GM12875 (cell line): ENCODE measurements at regions not wholly inside any gene's neighbourhood (a gene's known extent, or its start where the extent isn't known, plus 50 kb on each side); places are given as distances from the start of the nearest gene placed in this dataset.

Source experiments
- H3K4me3 ChIP-seq: one replicate; pipeline ENCODE4 v1.5.1; 2011; ENCODE audit warnings: low read depth, low read length, control low read depth
- CTCF ChIP-seq: IDR thresholded peaks from 2 replicates; pipeline ENCODE4 v1.5.1; 2011; ENCODE audit warnings: low read depth, mild to moderate bottlenecking, control low read depth, inconsistent platforms, low read length, moderate library complexity, borderline replicate concordance; ENCODE audit not compliant: insufficient read depth

GRCh38 chr15:98282656-98283332 is 322.3 kb downstream of the ARRDC4 start:
- no peak overlapping the region for H3K4me3 ChIP-seq
- TF ChIP-seq CTCF, result no peak

GRCh38 chr15:98286200-98286599 is 325.7 kb downstream of the ARRDC4 start:
- no peak overlapping the region for H3K4me3 ChIP-seq
- TF ChIP-seq CTCF, result no peak

DNA sequence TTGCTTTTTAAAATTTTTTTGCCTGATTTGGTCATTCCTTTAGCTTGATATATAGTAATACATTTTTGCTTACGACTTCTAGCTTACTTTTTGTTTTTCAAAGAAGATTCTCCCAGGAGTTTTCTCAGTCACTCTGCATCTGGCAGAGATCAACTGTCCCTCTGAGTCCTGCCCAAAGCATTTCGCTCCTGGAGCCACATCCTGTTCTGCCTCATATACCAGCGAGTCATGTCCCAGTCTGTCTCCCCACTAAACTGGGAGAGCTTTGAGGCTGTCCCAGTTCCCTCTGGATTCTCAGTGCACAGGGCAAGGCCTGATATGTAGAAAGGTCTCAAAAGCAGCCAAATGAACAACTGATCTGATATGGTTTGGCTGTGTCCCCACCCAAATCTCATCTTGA is 326.3 kb downstream of the ARRDC4 start:
- H3K4me3 ChIP-seq, result no peak overlapping the region
- no peak for TF ChIP-seq CTCF

- TF ChIP-seq CTCF, result no peak
- H3K4me3 ChIP-seq, result no peak overlapping the region
These were observed 327.6 kb downstream of the ARRDC4 start for GRCh38 chr15:98288091-98288590.

GRCh38 chr15:98289747-98290146 is 329.2 kb downstream of the ARRDC4 start:
- H3K4me3 ChIP-seq, result no peak overlapping the region
- TF ChIP-seq CTCF, result no peak

DNA sequence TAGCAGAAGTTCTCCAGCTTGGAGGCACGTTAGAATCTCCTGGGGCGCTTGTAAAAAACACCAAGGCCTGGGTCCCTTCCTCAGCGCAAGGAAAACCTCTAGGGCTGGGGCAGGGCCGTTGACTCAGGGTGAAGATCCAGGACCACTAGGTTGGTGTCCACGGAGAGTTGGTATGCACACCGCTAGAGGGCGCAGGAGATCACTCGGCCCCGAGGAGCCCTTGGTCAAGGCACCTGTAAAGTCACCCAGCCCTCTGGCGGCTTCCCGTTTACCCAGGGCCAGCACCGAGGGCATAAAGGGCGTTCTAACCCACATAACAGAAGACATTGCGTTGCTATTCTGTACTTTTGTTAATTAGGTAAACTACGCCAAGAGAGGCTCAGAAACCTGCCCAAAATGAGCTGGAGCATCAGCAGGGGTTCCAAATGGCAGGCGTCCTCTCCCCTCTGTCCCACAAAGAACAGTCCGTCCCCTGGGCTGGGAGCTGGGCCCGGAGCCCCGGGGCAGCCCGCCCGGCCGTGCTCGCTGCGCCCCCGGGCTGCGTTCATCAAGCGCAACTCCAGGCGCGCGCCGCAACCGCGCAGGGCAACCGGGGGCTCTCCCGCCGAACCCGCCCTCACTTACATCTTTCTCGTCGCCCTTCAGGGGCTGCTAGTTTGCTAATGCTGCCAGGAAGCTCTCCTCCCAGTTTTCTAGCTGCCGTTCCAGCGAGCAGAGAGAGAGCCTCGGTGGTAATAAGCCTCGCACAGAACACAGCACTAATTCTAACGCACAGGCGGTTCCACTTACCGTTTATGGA is 332.1 kb downstream of the ARRDC4 start:
- no peak overlapping the region for H3K4me3 ChIP-seq
- peak; percentile 88 for TF ChIP-seq CTCF
